ENCODE measurements at regions not wholly inside any gene's neighbourhood (a gene's known extent, or its start where the extent isn't known, plus 50 kb on each side); places are given as distances from the start of the nearest gene placed in this dataset.

DNA sequence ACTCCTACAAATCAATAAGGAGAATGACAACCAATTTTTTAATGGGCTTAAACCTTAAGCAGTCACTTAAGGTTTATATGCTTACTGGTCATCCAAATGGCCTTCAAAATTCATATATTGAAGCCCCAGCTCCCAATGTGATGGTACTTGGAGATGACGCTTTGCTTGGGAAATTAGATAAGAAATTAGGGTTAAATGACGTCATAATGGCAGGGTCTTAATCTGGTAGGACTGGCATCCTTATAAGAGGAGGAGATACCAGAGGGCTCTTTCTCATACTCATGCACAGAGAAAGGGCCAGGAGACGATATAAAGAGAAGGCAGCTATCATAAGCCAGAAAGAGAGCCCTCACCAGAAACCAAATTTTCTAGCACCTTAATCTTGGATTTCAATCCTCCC, 350.8 kb upstream of the NFE2L3 start:
- H3K27ac Mint-ChIP-seq, result no peak overlapping the region
- no peak overlapping the region for H3K4me3 Mint-ChIP-seq
- H3K27me3 Mint-ChIP-seq, result peaks cover 16% of the 10 kb centered on the region
- POLR2A ChIA-PET, result no interaction called here
- no peak for ATAC-seq (ENCODE audit: low read depth)
- no peaks in the 10 kb centered on the region for H3K9me3 Mint-ChIP-seq
- no peaks in the 10 kb centered on the region for H3K36me3 Mint-ChIP-seq
- DNase-seq, result no peak
- no peaks in the 10 kb centered on the region for H3K4me1 Mint-ChIP-seq

DNA sequence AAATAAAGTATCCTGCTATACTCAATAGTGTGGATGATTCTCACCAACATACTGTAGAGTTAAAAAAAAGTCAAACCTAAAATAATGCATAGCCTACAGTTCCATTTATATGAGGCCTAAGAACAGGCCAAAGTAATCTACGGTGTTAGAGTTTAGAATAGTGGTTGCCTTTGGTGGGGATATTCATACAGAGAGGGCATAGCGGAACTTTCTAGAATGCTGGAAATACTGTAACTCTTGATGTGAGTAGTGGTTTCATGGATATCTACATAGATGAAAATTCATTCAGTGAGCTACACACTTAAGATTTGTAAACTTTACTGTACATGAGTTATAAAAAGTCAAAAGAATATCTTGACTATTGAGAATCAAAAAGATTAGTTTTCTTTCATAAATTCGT, 349.9 kb upstream of the NFE2L3 start:
- Mint-ChIP-seq H3K27ac (no peak overlapping the region), H3K9me3 (no peaks in the 10 kb centered on the region), H3K4me3 (no peak overlapping the region), H3K4me1 (no peaks in the 10 kb centered on the region), H3K27me3 (peaks cover 16% of the 10 kb centered on the region), H3K36me3 (no peaks in the 10 kb centered on the region)
- DNase-seq, result no peak
- POLR2A ChIA-PET, result no interaction called here
- ATAC-seq (ENCODE audit: low read depth), result no peak

DNA sequence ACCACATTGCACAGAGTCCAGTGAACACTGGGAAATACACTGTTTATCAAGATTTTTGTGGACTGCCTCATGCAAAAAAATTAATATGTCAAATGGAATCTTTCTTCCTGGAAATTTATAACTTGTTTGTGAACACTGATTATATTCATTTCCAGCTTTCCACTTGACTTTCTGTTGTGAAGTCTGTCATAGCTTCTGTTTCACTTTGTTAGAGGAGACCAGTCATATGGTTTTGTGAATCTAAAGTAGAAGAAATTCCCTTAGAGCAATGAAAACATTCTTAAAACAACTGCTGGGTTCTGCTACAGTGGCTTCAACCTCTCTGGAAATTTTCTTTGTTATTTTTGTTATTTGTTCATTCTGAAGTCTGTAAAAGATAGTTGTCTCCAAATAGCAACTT, 349.5 kb upstream of the NFE2L3 start:
- DNase-seq, result no peak
- Mint-ChIP-seq H3K4me3 (no peak overlapping the region), H3K27me3 (peaks cover 16% of the 10 kb centered on the region), H3K27ac (no peak overlapping the region), H3K9me3 (no peaks in the 10 kb centered on the region), H3K4me1 (no peaks in the 10 kb centered on the region), H3K36me3 (no peaks in the 10 kb centered on the region)
- no peak for ATAC-seq (ENCODE audit: low read depth)
- POLR2A ChIA-PET, result no interaction called here

DNA sequence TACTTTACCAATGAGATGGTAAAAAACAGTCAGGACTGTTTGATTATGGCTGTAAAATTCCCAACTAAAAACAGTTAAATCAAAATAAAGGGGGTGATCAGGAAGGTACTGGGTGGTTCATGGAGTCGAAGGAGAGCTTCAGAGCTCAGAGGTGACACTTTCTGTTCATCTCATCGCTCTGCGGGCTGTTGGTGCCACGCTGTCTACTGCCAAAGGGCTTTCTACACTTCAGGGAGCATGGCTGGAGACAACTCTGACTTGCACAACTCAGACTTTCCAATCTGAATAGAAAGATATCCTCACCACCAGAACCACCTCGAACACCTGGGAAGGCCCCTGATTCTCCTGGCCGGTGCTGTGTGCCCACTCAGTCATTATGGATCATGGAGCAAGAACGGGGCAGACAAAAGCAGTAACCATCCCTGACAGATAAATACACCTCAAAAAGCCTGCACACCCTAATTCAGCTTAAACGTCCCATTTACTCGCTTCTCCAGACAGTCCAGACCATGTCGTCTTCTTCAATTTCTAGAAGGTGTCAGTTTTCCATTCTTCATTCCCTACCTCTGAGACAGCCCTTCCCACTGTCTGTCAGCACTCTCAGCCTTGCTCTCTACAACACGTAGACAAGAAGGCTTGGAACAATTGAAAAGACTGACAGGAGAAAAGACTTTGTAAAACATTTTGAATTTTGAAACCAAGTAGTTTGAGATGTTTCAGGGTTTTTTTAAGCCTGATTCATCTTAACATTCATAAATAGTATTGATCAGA, 348.7 kb upstream of the NFE2L3 start:
- POLR2A ChIA-PET, result no interaction called here
- no peaks in the 10 kb centered on the region for H3K4me1 Mint-ChIP-seq
- no peaks in the 10 kb centered on the region for H3K36me3 Mint-ChIP-seq
- H3K4me3 Mint-ChIP-seq, result no peak overlapping the region
- H3K27me3 Mint-ChIP-seq, result peaks cover 21% of the 10 kb centered on the region
- ATAC-seq (ENCODE audit: low read depth), result no peak
- no peak for DNase-seq
- H3K27ac Mint-ChIP-seq, result no peak overlapping the region
- no peaks in the 10 kb centered on the region for H3K9me3 Mint-ChIP-seq

DNA sequence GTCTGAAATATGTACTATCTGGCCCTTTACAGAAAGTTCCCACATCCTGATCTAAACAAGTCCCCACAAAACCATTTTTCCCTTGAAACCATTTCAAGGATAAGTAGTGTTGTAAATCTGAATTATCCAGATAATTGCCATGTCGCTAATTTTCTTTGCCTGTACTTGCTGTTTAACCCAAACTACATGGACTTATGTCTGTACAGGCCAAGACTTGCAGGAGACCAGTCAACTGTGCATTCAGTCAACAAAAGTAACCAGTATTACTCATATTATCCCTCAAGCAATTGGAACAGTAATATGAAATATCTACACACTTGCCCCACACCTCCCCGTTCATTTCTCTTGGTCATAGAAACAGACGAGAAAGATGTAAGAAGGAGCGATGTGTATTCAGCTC, 347.8 kb upstream of the NFE2L3 start:
- no peak overlapping the region for H3K27ac Mint-ChIP-seq
- H3K27me3 Mint-ChIP-seq, result peaks cover 18% of the 10 kb centered on the region
- DNase-seq (no peak), ATAC-seq (ENCODE audit: low read depth) (no peak)
- POLR2A ChIA-PET, result no interaction called here
- H3K4me1 Mint-ChIP-seq, result no peaks in the 10 kb centered on the region
- H3K4me3 Mint-ChIP-seq, result no peak overlapping the region
- no peaks in the 10 kb centered on the region for H3K9me3 Mint-ChIP-seq
- no peaks in the 10 kb centered on the region for H3K36me3 Mint-ChIP-seq

DNA sequence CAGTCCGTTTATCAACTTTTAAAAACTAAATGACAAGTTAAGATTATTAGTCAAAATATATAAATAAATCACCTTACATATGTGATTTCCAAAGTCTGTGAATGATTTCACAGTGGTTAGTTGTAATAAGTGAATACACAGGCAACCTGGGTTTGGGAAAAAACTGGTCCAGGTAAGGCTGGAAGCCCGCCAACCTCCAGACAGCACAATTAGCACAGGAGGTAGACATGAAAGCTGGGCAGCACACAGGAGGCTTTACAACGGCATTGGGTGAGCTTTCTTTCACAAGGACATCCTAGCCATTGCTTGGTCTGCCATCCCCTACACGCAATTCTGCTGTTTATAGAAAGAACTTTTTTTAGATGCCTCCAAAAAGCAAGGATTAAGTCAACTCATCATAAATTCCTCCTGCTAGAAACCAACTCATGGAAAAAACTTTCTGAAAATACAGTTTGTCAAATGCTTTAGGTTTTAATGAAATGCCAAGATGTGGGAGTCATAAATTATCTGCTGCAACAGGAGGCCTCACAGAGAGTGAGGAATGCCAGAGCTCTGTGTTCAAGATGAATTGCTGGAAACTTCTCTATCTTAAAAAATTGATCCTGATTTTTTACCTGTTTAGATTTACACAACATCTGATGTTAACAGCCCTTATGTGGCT, 346.8 kb upstream of the NFE2L3 start:
- ATAC-seq (ENCODE audit: low read depth), result no peak
- H3K36me3 Mint-ChIP-seq, result no peaks in the 10 kb centered on the region
- H3K27ac Mint-ChIP-seq, result no peak overlapping the region
- no peaks in the 10 kb centered on the region for H3K9me3 Mint-ChIP-seq
- H3K27me3 Mint-ChIP-seq, result peaks cover 18% of the 10 kb centered on the region
- H3K4me1 Mint-ChIP-seq, result no peaks in the 10 kb centered on the region
- no peak overlapping the region for H3K4me3 Mint-ChIP-seq
- no peak for DNase-seq
- POLR2A ChIA-PET, result no interaction called here

DNA sequence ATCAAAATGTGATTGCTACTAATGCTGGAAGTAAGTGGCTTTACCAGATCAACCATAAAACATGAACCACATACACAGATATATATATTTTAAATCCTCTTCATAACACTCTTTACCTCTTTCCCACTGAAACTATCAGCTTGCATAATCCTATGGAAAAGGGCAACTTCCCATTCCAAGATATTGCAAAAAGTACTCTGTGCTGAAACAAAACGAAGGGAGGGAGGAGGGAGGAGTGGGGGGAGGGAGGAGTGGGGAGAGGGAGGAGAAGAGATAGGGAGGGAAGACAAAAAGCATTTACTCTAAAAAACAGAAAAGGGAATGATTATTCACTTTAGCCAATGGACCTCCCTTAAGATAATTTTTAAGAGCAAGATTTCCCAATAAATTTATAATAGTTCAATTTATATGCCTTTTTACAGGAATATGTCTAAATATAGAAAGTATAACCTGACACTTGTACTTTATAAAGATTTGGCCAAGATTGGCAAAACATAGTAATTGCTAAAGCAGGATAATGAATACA, 344.8 kb upstream of the NFE2L3 start:
- Mint-ChIP-seq H3K27ac (no peak overlapping the region), H3K9me3 (no peaks in the 10 kb centered on the region), H3K27me3 (peaks cover 12% of the 10 kb centered on the region), H3K4me1 (no peaks in the 10 kb centered on the region), H3K4me3 (no peak overlapping the region), H3K36me3 (no peaks in the 10 kb centered on the region)
- POLR2A ChIA-PET, result no interaction called here
- DNase-seq, result no peak
- no peak for ATAC-seq (ENCODE audit: low read depth)

DNA sequence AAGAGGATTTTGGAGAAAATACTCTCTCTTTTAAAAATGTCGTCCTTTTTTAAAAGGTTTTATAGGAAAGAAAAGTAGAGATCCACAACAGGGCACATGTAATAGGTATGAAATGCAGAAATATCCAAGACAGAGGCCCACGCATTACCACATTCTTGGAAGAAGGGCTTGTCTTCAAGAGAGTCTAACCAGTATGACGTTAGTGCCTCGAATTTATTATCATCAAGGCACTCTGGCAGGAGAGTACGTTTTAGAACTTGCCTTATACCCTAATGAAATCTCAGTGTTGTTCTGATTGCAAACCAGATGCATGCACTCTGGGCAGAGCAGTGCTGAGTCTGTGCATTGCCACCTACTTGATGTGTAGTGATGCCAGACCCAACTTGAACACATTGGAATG, 342.6 kb upstream of the NFE2L3 start:
- Mint-ChIP-seq H3K36me3 (no peaks in the 10 kb centered on the region), H3K4me1 (no peaks in the 10 kb centered on the region), H3K27ac (no peak overlapping the region), H3K9me3 (no peaks in the 10 kb centered on the region), H3K27me3 (peaks cover 8% of the 10 kb centered on the region), H3K4me3 (no peak overlapping the region)
- POLR2A ChIA-PET, result no interaction called here
- no peak for DNase-seq
- no peak for ATAC-seq (ENCODE audit: low read depth)

DNA sequence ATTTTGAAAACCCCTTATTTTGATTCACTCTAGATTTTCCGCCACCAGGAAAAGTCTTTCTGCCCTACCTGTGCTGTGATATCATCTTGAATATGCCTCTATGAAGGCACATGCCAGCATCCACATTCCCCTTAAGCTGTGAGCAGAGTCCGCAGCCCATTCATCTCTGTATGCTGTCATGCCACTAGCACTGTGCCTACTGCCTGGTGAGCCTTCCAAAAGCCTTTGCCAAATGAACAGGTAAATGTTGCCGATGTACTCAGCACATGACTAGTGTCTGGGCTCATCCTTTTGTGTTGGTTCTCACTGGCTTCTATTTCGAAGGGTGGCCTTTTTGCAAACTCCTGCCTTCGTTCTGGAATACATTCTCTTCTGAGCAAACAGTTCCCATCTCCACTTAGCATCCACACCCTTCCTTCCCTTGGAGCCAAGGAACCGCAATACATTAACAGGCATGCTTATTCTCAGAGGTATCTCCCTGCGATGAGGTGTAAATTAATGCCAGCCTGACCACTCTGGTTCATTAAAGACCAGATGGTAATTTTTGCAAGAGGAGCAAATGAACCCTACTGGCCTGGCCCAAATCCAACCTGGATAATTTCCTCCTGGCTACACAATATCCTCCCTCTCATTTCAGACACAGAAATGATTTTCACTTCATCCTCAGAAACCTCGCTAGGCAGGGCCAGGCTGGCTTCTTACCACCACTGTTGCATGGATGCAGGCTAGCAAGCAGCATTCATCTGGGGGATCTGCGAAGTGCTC, 339.7 kb upstream of the NFE2L3 start:
- no peak for DNase-seq
- Mint-ChIP-seq H3K36me3 (no peaks in the 10 kb centered on the region), H3K4me3 (no peak overlapping the region), H3K9me3 (no peaks in the 10 kb centered on the region), H3K4me1 (no peaks in the 10 kb centered on the region), H3K27ac (no peak overlapping the region), H3K27me3 (peaks cover 12% of the 10 kb centered on the region)
- POLR2A ChIA-PET, result no interaction called here
- ATAC-seq (ENCODE audit: low read depth), result no peak

DNA sequence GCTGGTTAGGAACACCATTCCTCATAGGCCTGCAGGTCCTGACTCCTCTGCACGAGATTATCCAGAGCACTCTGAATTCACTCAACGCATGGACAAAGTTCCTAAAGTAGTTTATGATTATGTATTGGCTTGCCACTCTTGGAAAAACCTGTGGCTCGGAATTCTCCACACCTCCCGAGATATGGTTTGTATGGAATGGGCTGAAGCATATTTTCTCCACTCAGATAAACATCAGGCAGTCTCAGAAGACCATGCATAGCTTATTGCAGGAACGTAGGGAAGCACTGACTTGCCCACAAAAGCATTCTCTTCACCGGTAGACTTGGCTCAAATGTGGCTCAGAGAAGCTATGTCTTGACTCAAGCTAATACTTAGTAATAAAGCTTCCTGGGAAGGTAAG, 338.6 kb upstream of the NFE2L3 start:
- Mint-ChIP-seq H3K4me3 (no peak overlapping the region), H3K36me3 (no peaks in the 10 kb centered on the region), H3K9me3 (no peaks in the 10 kb centered on the region), H3K4me1 (no peaks in the 10 kb centered on the region), H3K27me3 (peaks cover 8% of the 10 kb centered on the region), H3K27ac (no peak overlapping the region)
- POLR2A ChIA-PET, result no interaction called here
- DNase-seq, result no peak
- ATAC-seq (ENCODE audit: low read depth), result no peak

DNA sequence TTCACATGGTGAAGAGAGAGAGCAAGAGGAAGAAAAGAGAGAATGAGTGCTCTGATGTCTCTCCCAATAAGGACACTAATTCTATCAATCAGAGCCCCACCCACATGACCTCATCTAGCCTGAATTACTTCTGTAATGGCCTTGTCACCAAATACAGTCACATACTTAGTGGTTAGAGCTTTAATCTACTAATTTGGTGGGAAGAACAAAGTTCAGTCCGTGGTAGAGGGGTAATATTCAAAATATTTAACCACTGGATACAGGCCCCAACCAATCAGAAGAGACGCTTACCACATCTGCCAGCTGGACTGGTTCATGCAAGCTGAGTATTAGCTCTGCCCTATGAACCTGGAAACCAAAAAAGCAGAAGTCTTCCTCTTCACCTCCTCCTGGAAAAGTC, 336.3 kb upstream of the NFE2L3 start:
- Mint-ChIP-seq H3K4me3 (no peak overlapping the region), H3K27ac (no peak overlapping the region), H3K36me3 (no peaks in the 10 kb centered on the region), H3K4me1 (no peaks in the 10 kb centered on the region), H3K9me3 (no peaks in the 10 kb centered on the region), H3K27me3 (peaks cover 10% of the 10 kb centered on the region)
- DNase-seq (no peak), ATAC-seq (ENCODE audit: low read depth) (no peak)
- POLR2A ChIA-PET, result no interaction called here

DNA sequence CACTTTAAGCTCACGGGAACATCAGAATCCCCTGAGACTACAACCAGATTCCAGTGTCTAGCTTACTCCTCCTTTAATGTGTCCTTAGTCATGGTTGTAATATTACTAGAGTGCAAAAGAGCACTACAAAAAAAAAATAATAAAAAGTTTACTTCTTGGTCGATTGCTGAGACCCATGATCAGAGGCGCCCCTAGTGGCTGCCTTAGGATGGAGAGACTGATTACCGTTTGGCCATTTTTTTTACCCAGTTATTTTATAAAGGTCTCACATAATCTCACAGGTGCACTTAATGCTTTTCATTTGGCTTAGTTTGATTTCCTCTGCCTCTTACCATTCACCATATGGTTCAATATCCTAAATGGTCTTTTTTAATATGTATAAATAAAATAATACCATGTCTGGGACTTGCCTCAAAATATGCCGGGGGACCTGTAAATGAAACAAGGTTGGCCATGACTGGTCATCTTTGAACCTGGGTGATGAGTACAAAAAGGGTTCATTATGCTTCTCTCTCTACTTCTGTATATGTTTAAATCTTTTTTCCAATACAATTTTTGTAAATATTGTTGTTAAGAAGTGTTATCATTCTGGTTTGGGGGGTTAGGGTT, 331.5 kb upstream of the NFE2L3 start:
- Mint-ChIP-seq H3K36me3 (no peaks in the 10 kb centered on the region), H3K4me1 (no peaks in the 10 kb centered on the region), H3K4me3 (no peak overlapping the region), H3K27ac (no peak overlapping the region), H3K9me3 (no peaks in the 10 kb centered on the region), H3K27me3 (peaks cover 13% of the 10 kb centered on the region)
- DNase-seq (no peak), ATAC-seq (ENCODE audit: low read depth) (no peak)
- POLR2A ChIA-PET, result no interaction called here

DNA sequence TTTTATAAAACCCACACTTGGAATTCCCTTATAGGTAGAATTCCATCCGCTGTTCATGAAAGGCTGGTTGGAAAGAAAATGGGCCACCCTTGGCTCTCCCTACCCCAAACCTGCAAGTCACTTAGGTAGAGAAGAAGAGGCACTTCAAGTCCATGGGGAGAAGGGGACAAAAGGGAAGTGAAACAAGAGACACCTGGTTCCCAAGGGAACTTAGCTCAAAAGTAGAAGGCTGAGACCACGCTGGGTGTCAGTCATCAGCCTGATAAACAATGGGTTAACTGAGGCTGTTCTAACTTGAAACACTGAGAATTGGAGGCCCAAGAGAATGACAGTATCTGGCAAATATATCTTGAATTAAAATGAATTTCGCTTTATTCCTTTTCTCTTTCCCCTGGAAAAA, 330.8 kb upstream of the NFE2L3 start:
- Mint-ChIP-seq H3K27me3 (peaks cover 13% of the 10 kb centered on the region), H3K4me1 (no peaks in the 10 kb centered on the region), H3K4me3 (no peak overlapping the region), H3K36me3 (no peaks in the 10 kb centered on the region), H3K27ac (no peak overlapping the region), H3K9me3 (no peaks in the 10 kb centered on the region)
- POLR2A ChIA-PET, result no interaction called here
- no peak for DNase-seq
- no peak for ATAC-seq (ENCODE audit: low read depth)

Measured in activated naive CD8-positive, alpha-beta T cell treated with anti-CD3 and anti-CD28 coated beads, Interleukin-2, amount 10 ng/mL, durations not matched to agents 7 days and 5 days (primary cell).